Gastrocnemius medialis (tissue), 4 donors: ENCODE measurements at regions not wholly inside any gene's neighbourhood (a gene's known extent, or its start where the extent isn't known, plus 50 kb on each side); places are given as distances from the start of the nearest gene placed in this dataset.

Experiments used
- ATAC-seq, 2 donors: fragments of 150-250 bp; one replicate each; pipeline ENCODE4 v1.9.1; 2016
- DNase-seq, 2 donors: peaks; one replicate each; pipeline ENCODE4 v3.0.0-alpha.2; 2019
- H3K27ac ChIP-seq, 4 donors: fragments of 200-600 bp; sonication (generic); 1 replicate in 1 of 4; 2 replicates in 3 of 4; pipeline ENCODE4 v1.5.1; 2016 to 2018; ENCODE audit warnings: mild to moderate bottlenecking in 2 of 4, moderate library complexity in 1 of 4
- H3K27me3 ChIP-seq, 3 donors: fragments of 200-600 bp; sonication (generic) in 2 of 3; 1 replicate in 1 of 3; 2 replicates in 2 of 3; pipeline versions ENCODE4 v1.5.1 to v1.6.0; 2016 to 2019; ENCODE audit warnings: mild to moderate bottlenecking in 1 of 3, moderate library complexity in 1 of 3
- H3K36me3 ChIP-seq, 2 donors: fragments of 200-600 bp; sonication (generic) in 1 of 2; one replicate each; pipeline ENCODE4 v1.5.1; 2017 to 2018
- H3K4me1 ChIP-seq, 2 donors: fragments of 200-600 bp; sonication (generic) in 1 of 2; one replicate each; pipeline ENCODE4 v1.5.1; 2016 to 2017; ENCODE audit warnings: mild to moderate bottlenecking in 2 of 2
- H3K4me3 ChIP-seq, 4 donors: fragments of 200-600 bp; sonication (generic) in 3 of 4; 1 replicate in 1 of 4; 2 replicates in 3 of 4; pipeline ENCODE4 v1.5.1; 2016 to 2019; ENCODE audit warnings: mild to moderate bottlenecking in 2 of 4
- H3K9me3 ChIP-seq, 3 donors: fragments of 200-600 bp; sonication (generic) in 2 of 3; 1 replicate in 1 of 3; 2 replicates in 2 of 3; pipeline ENCODE4 v1.5.1; 2016 to 2019
- CTCF ChIP-seq, 5 experiments: fragments of 450-650 bp in 3 of 5; fragments of 200-600 bp in 2 of 5; sonication (generic) in 2 of 5; IDR thresholded peaks in 4 of 5; conservative IDR thresholded peaks in 1 of 5; 1 replicate in 4 of 5; 2 replicates in 1 of 5; pipeline ENCODE4 v1.5.1; 2016 to 2019; ENCODE audit warnings: antibody characterized with exemption in 5 of 5, mild to moderate bottlenecking in 3 of 5, moderate library complexity in 3 of 5
- POLR2A ChIP-seq, 2 donors: fragments of 450-650 bp; IDR thresholded peaks; one replicate each; pipeline ENCODE4 v1.6.1; 2017; ENCODE audit warnings: antibody characterized with exemption in 2 of 2, mild to moderate bottlenecking in 2 of 2, moderate library complexity in 2 of 2
- in situ Hi-C, 4 donors: fragments of 200-750 bp; cut with MboI; loops; one replicate each; pipeline versions ENCODE4 v1.15.0 to v1.8.0; 2017; ENCODE audit warnings: low sequenced_read_pairs in 4 of 4
- intact Hi-C: fragments of 100-400 bp; cut with DNase I; formaldehyde crosslinking; loops from one replicate; pipeline ENCODE4 v1.15.1; 2023; ENCODE audit warnings: low total_unique reads

GRCh38 chr6:44636561-44637248 lies 249.2 kb downstream of the CDC5L start:
- Histone ChIP-seq H3K4me3 (no peak overlapping the region), H3K27me3 (peaks cover 0 to 7% (median 3%) of the 10 kb centered on the region in 3 donors), H3K27ac (no peak overlapping the region), H3K9me3 (no peaks in the 10 kb centered on the region), H3K4me1 (peaks cover 0 to 8% of the 10 kb centered on the region in 2 donors), H3K36me3 (no peaks in the 10 kb centered on the region)
- ATAC-seq (peak in 1 of 2 donors; percentile 42), DNase-seq (no peak)
- in situ Hi-C loops (loop anchor here in 1 of 4 donors (25.0 kb wide), 1 partner anchor 149 kb away; no protein-coding TSS in a partner anchor), intact Hi-C loops (no loop called here)
- TF ChIP-seq CTCF (IDR thresholded peaks at IDR 0.05 in 4 of 5, conservative IDR thresholded peaks at IDR 0.05 in 1 of 5) (no peak), POLR2A (IDR thresholded peaks at IDR 0.05) (no peak)

GRCh38 chr6:44641344-44642031 lies 254.0 kb downstream of the CDC5L start:
- no peak overlapping the region for H3K4me3 ChIP-seq
- intact Hi-C loops (no loop called here), in situ Hi-C loops (loop anchor here in 2 of 4 donors (10.0 to 25.0 kb wide), 2 partner anchors 154 to 157 kb away; no protein-coding TSS in a partner anchor)
- DNase-seq (no peak), ATAC-seq (no peak)
- H3K27me3 ChIP-seq, result no peaks in the 10 kb centered on the region
- no peak overlapping the region for H3K27ac ChIP-seq
- TF ChIP-seq CTCF (IDR thresholded peaks at IDR 0.05 in 4 of 5, conservative IDR thresholded peaks at IDR 0.05 in 1 of 5), result no peak
- TF ChIP-seq POLR2A (IDR thresholded peaks at IDR 0.05), result no peak
- H3K9me3 ChIP-seq, result no peaks in the 10 kb centered on the region
- peaks cover 0 to 6% of the 10 kb centered on the region in 2 donors for H3K4me1 ChIP-seq
- H3K36me3 ChIP-seq, result no peaks in the 10 kb centered on the region

- DNase-seq, result no peak
- Histone ChIP-seq H3K27ac (no peak overlapping the region), H3K4me1 (no peaks in the 10 kb centered on the region), H3K4me3 (no peak overlapping the region), H3K27me3 (no peaks in the 10 kb centered on the region), H3K9me3 (no peaks in the 10 kb centered on the region), H3K36me3 (no peaks in the 10 kb centered on the region)
- in situ Hi-C loops, result loop anchor here in 2 of 4 donors (10.0 to 25.0 kb wide), 2 partner anchors 155 to 158 kb away; no protein-coding TSS in a partner anchor
- TF ChIP-seq POLR2A (IDR thresholded peaks at IDR 0.05) (no peak), CTCF (IDR thresholded peaks at IDR 0.05 in 4 of 5, conservative IDR thresholded peaks at IDR 0.05 in 1 of 5) (no peak)
- intact Hi-C loops, result no loop called here
- no peak for ATAC-seq
These were observed 254.8 kb downstream of the CDC5L start for GRCh38 chr6:44642349-44642748.

GRCh38 chr6:44642870-44643522 lies 255.5 kb downstream of the CDC5L start:
- no peaks in the 10 kb centered on the region for H3K36me3 ChIP-seq
- H3K4me1 ChIP-seq, result no peaks in the 10 kb centered on the region
- no peak for ATAC-seq
- intact Hi-C loops (no loop called here), in situ Hi-C loops (loop anchor here in 2 of 4 donors (10.0 to 25.0 kb wide), 2 partner anchors 156 to 158 kb away; no protein-coding TSS in a partner anchor)
- TF ChIP-seq POLR2A (IDR thresholded peaks at IDR 0.05), result no peak
- no peak for TF ChIP-seq CTCF (IDR thresholded peaks at IDR 0.05 in 4 of 5, conservative IDR thresholded peaks at IDR 0.05 in 1 of 5)
- no peak overlapping the region for H3K4me3 ChIP-seq
- DNase-seq, result no peak
- no peak overlapping the region for H3K27ac ChIP-seq
- no peaks in the 10 kb centered on the region for H3K9me3 ChIP-seq
- H3K27me3 ChIP-seq, result no peaks in the 10 kb centered on the region
